T47D (cell line): ENCODE measurements at regions not wholly inside any gene's neighbourhood (a gene's known extent, or its start where the extent isn't known, plus 50 kb on each side); places are given as distances from the start of the nearest gene placed in this dataset.

Experiments
- DNase-seq, 2 experiments: peaks; one replicate each; pipeline versions ENCODE4 v3.0.0 to v3.0.0-alpha.2; 2011 to 2012; ENCODE audit warnings: low read depth in 1 of 2, low spot score in 1 of 2
- JUND ChIP-seq: IDR thresholded peaks from 2 replicates; pipeline ENCODE4 v1.6.1; 2012; ENCODE audit warnings: low read depth
- in situ Hi-C: cut with HindIII; loops from 2 replicates; pipeline ENCODE4 v1.10.0; 2016; ENCODE audit warnings: low sequenced_read_pairs, low pct_unique_long_range_greater_than_20kb

- in situ Hi-C loops = no loop called here
- no peak for DNase-seq
- no peak for TF ChIP-seq JUND
Observed at GRCh38 chr7:124387056-124387455, 354.2 kb upstream of the TMEM229A start.

- no peak for DNase-seq
- TF ChIP-seq JUND = no peak
- in situ Hi-C loops = no loop called here
Observed at GRCh38 chr7:124379296-124379695, 346.4 kb upstream of the TMEM229A start.

- in situ Hi-C loops = no loop called here
- DNase-seq = no peak
- TF ChIP-seq JUND = no peak
Observed at GRCh38 chr7:124376111-124376510, 343.2 kb upstream of the TMEM229A start.

- no peak for DNase-seq
- TF ChIP-seq JUND = no peak
- in situ Hi-C loops = no loop called here
Observed at GRCh38 chr7:124375391-124375790, 342.5 kb upstream of the TMEM229A start.

- TF ChIP-seq JUND = no peak
- in situ Hi-C loops = no loop called here
Observed at GRCh38 chr7:124369310-124369709, 336.4 kb upstream of the TMEM229A start.

GRCh38 chr7:124366118-124366517 is 333.3 kb upstream of the TMEM229A start:
- no peak for DNase-seq
- in situ Hi-C loops = no loop called here
- no peak for TF ChIP-seq JUND

More at GRCh38 chr7:124369310-124369709, 336.4 kb upstream of the TMEM229A start:
- no peak for DNase-seq

- TF ChIP-seq JUND = no peak
- no peak for DNase-seq
- in situ Hi-C loops = no loop called here
Observed at GRCh38 chr7:124364283-124364682, 331.4 kb upstream of the TMEM229A start.

- no peak for DNase-seq
- in situ Hi-C loops = no loop called here
- no peak for TF ChIP-seq JUND
Observed at GRCh38 chr7:124354201-124354600, 321.3 kb upstream of the TMEM229A start.

- in situ Hi-C loops = no loop called here
- TF ChIP-seq JUND = no peak
- no peak for DNase-seq
Observed at GRCh38 chr7:124351950-124352349, 319.1 kb upstream of the TMEM229A start.

GRCh38 chr7:124349443-124349842 is 316.6 kb upstream of the TMEM229A start:
- no peak for TF ChIP-seq JUND
- DNase-seq = no peak
- in situ Hi-C loops = no loop called here

- DNase-seq = no peak
- in situ Hi-C loops = no loop called here
- no peak for TF ChIP-seq JUND
Observed at GRCh38 chr7:124338861-124339260, 306.0 kb upstream of the TMEM229A start.

- no peak for TF ChIP-seq JUND
Observed at GRCh38 chr7:124330731-124331407, 298.0 kb upstream of the TMEM229A start.

GRCh38 chr7:124328774-124329173 is 295.9 kb upstream of the TMEM229A start:
- in situ Hi-C loops = no loop called here
- DNase-seq = no peak
- TF ChIP-seq JUND = no peak

More at GRCh38 chr7:124330731-124331407, 298.0 kb upstream of the TMEM229A start:
- no peak for DNase-seq
- in situ Hi-C loops = no loop called here

GRCh38 chr7:124324262-124324661 is 291.4 kb upstream of the TMEM229A start:
- no peak for TF ChIP-seq JUND
- in situ Hi-C loops = no loop called here
- no peak for DNase-seq

GRCh38 chr7:124323597-124323996 is 290.7 kb upstream of the TMEM229A start:
- no peak for TF ChIP-seq JUND
- no peak for DNase-seq
- in situ Hi-C loops = no loop called here
